DMS153 treated with DMSO at 0.1 percent for 48 hours (cell line): ENCODE measurements at regions not wholly inside any gene's neighbourhood (a gene's known extent, or its start where the extent isn't known, plus 50 kb on each side); places are given as distances from the start of the nearest gene placed in this dataset.
A peak's percentile ranks its signal among the peaks of the same experiment; 100 is the strongest.

Experiments
- DNase-seq: peaks from one replicate; lab custom pipeline; 2025; ENCODE audit not compliant: unreplicated experiment; lab: John Stamatoyannopoulos, UW

DNA sequence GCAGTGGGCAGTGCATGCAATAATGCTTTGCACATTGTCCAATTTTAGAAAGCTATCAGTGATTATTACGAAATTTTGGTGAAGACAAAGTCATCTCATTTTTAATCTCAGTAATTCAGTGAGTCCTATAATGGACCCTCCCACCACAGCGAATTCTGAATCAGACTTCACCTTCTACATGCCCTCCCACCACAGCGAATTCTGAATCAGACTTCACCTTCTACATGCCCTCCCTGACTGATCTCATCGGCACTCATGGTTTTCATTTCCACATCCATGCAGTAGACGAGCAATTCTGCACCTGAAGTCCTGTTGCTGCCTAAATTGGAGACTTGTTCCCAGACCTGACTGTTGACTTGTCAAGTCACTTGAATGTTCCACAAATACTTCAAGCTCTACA is 522.3 kb downstream of the EIPR1 start:
- DNase-seq, result no peak

DNA sequence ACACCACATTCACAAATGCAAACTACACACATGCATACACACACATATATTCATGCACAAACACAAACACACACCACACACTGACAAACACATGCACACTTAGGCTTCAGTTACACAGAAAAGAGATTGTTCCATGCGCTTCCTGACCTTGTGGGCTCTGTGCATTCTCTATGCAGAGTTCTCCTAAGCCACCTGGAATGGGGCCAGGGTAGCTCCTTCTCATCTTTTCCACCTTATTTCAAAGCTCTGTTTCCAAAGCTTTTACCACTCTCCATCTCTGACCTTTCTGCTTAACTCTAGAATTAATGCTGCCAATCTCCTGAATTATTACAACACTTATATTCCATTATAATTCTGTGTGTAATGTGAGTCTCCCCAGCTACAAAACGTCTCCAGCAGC is 522.3 kb upstream of the MYT1L start:
- DNase-seq, result no peak

GRCh38 chr2:2851806-2852777 is 521.0 kb upstream of the MYT1L start:
- no peak for DNase-seq

DNA sequence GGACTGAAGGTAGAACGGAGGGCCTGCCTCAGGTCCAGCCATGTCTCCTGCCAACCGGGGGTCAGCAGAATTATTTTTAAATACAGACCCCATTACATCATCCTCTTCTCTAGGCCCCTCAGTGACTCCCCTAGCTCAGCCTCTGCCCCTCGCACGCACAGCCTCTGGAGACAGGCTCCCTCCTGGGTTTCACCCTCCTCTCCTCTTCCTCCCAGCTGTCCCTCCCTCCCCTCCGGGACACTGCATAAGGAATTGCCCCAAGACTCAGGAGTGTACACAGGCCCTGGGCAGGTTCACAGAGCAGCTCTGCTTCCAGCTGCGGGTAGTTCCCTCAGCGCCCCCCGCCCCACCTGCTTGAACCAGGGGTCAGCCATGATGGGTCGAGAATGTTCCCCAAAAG is 520.2 kb upstream of the MYT1L start:
- no peak for DNase-seq

DNA sequence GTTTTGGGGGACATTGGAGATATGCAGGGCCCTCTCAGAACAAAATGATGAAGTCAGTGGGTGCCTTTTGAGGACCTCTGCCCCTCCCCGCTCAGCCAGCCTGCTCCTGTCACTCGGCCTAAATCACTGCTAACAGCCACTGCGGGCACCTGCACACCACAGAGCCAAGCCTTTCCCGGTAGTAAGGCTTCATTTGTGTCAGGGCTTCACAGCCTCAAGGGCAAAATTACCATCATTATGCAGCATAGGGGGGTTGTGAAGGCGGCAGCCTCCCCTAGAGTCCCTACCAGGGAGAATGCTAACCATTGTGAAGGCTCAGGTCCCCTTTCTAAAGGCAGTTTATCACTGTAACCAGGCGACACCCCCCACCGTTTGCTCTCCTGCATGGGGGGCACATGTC is 519.8 kb upstream of the MYT1L start:
- DNase-seq, result no peak

DNA sequence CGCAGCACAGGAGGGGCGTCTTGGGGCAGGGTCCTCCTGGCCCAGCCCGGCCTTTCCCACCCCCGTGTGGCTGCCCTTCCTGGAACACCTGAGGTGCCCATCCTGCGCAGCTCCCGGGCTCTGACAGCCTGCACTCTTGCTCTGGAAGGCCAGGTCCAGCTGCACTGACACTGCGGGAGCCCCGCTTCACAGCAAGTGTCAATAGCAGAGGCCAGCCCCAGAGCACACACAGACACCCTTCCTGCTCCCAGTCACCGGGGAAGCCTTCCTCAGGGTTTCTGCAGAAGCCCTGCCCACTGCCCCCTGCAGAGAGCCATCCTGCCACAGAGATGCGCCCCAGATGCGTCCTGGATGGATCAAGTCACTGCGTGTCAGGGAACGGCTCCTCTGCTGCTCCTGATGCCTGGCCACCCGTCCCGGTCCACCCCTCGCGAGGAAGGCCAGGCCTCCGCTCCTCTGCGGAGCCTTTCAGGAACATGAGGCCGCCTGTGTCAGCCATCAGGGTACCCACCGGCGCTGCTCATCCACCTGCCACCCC is 519.2 kb upstream of the MYT1L start:
- DNase-seq, result no peak

DNA sequence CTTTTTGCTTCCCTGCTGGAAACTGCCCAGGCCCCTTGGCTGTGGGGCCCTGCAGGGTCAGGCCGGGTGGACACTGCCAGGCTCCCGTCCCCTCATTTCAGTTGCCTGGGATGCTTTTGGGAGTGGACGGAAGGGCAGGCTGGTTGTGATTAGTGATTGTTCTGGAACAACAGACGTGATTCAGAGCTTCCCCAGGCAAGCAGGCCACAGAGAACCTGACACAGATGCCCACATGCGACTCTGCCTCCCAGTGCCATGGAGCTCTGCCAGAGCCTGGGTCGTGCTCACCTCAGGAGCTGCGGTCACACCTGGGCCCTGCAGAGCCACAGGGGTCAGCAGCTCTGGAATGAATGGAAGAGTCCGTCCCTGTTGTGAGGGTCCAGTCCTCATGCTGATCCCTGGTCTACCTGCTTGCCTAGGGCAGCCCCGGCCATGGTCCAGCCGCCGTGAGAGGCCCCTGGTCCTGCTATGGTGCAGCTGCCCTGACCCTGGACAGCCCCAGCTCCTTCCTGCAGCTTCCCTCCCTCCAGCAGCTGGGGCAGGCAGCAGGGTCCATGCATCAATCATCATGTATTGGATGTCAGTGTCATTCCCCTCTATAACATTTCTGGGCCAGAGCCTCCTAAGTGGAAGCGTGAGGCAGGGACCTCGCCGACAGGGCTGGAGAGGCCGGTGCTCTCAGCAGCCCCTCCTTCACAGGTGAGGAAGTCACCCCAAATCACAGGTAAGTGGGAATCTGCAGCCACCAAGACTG is 518.6 kb upstream of the MYT1L start:
- DNase-seq, result no peak

DNA sequence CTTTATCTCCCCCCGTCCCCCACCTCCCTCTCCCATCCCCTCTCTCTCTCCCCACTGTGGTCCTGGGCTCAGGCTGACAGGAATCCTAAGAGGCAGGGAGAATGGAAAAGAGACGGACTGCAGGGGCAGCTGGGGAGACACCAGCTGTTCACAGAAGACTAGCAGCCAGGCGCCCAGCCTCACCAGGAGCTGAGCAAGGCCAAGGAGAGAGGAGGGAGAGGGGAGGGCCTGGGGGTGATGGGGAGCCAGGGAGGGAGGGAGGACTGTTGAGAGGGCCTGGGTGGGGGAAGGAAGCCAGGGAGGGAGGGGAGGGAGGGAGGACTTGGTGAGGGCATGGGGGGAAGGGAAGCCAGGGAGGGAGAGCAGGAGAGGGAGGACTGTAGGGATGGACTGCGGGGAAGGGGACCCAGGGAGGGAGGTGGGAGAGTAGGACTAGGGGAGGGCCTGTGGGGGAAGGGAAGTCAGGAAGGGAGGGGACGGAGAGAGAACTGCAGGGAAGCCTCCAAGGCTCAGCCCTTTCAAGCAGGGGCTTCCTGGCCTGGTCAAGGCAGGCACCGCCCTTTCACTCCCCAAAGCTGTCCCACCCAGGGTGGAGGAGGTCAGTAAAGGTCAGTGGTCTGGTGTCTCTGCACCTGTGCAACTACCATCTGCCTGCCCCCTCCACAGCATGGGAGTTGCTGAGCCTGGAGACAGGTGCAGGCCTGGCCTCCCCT is 517.7 kb upstream of the MYT1L start:
- DNase-seq, result no peak

DNA sequence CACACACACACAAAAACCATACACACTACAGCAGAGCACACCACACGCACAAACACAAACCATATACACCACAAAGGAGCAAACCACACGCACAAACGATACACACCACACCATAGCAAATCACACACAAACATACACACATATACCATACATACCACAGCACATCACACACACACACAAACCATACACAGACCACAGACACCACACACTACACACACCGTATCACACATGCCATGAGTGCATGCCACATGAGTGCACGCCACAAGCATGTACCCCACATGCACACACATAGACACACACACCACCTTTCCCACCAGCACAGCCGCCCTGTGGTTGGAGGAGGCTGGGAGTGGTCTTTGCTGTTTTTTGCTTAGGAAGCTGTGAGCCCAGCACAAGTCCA is 517.1 kb upstream of the MYT1L start:
- DNase-seq, result no peak

DNA sequence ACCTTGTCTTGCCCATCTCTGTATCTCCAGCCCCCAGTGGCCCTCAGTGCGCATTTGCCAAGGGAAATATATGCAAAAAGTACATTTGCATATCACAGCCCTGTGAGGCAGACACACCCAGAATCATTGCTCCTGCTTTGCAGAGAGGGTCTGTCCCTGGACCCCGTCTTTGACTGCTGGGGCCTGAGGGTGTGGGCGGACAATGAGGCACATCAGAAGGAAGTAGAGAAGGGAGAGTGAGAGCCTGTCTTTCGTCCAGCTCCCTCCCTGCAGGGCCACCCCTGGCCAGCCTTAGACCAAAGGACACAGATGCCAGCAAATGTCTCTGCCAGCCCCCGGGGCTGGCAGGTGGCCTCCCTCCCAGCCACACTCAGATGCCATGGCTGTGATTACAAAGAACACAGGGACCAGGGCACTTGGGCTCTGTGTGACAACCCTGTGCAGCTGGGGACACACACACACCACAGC is 516.2 kb upstream of the MYT1L start:
- DNase-seq, result no peak

DNA sequence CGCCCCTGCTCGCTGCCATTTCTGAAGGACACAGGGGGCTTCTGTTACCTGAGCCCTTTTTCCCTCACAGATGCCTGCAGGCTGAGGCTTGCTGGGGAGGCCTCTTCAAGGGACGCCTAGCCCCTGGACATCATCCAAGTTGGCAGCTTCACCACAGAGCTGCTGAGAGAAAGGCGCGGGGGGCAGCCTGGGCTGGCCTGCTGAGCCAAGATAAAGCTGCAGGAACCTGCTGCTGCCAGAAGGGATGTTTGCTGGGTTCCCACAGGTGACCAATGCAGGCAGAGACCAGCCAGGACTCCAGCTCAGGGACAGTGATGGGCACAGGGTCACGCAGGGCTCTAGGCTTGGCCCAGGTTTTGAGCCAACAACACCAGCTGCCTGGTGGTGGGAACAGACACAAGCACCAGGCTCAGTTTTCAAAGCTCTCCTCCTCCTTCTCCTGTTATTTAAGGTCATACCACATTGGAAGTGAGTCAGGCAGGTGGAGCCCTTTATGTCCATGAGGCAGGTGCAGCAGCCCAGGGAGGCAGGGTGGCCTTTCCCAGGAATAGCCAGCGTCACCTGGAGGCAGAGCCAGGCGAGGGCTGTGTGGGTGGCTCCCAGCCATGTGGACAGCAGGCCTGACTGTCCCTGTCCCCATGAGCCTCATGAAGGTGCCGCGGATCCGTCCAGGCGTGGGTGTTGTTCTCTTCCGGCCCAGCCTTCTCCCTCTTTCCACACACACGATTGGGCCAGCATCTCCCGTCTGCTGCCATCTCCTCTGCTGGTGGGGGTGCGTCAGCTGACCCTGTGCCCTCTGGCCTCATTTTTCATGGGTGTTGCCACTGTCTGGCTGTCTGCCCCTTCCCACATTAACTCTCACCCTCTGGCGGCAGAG is 515.5 kb upstream of the MYT1L start:
- peak; percentile 93 for DNase-seq

DNA sequence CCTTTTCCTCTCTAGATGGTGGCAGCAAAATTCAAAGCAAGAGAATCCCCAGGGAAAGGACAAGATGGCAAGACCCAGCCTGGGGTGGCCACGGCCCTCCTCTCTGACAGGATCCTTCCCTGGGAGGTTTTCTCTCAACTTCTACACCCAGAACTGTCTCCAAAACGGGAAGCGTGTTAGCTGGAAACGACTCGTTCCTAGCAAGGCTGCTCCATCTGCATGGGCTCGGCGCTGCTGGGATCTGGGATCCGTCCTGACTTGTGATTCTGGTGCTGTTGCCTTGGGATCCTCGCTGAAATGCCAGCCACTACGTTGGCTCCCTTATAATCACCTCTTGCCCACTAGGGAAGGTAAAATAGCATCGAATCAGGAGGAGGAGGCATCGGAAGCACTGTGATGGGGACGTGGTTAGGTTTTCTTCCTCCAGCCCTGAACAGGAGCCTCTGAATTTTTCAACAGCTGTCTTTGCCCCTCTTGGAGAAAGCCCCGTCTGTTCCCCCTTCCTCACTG is 514.8 kb upstream of the MYT1L start:
- DNase-seq, result peak; percentile 68

DNA sequence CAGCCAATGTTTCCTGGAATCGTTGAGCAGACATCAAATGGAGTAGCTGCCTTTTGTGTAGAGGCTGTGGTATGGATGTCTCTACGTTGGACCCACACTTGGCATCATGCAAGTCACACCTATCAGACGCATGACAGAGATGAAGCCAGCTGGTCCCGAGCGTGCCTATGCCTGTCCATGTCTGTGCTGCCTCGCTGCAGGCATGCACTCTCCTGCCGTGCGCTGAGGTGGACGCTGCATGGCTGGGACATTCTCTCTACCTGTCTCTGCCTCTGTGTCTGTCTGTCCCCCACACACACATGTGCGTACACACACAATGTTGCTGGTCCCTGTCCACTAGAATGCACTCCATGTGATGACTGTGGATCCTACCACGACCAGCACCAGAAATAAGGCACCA is 514.2 kb upstream of the MYT1L start:
- DNase-seq, result no peak

- no peak for DNase-seq
Measured at GRCh38 chr2:2843969-2844548, 513.0 kb upstream of the MYT1L start.

DNA sequence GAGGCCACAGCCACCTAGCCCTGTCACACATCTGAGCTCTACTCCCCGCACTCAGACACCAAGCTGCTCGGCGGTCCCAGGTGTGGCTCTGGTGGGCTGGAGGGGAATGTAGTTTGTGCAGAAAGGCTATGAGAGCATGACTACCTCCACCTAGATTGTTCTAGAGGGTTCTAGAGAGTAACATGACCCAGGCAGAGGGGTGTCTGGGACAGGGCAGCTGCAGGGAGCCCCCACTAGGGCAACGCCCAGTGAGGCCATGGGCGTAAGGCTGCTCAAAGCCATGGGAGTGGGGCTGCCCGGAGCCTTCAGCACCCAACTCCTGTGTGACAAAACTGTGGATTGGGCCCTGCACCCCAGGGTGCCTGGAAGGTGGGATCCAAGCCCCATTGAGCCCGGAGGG is 511.4 kb upstream of the MYT1L start:
- no peak for DNase-seq

DNA sequence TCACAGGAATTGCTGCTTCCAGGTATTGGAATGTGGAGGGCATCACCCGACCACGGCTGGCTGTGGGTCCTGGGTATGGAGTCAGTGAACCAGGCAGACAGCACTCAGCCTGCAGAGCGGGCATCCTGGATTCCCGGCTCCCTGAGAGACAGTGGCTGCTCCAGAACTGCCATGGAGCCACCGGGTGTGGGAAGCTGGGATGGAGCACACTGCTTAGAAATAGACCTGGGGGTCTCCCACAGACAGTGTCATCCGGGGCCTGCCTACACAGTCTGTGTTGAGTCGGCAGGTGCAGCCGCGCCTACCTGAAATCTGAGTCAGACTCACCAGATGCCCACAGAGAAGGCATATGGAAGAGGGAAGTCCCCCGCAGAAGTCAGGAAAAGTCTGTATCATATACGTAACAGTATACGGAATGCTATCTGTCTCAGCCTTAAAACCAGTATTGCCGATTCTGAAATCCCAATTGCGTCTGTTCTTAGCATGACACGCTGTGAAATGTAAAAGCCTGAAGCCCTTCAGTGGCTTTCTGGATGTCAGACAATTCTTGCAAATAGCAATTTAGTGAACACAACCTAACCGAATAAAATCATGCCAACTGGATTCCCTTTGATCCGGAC is 509.7 kb upstream of the MYT1L start:
- DNase-seq, result no peak

DNA sequence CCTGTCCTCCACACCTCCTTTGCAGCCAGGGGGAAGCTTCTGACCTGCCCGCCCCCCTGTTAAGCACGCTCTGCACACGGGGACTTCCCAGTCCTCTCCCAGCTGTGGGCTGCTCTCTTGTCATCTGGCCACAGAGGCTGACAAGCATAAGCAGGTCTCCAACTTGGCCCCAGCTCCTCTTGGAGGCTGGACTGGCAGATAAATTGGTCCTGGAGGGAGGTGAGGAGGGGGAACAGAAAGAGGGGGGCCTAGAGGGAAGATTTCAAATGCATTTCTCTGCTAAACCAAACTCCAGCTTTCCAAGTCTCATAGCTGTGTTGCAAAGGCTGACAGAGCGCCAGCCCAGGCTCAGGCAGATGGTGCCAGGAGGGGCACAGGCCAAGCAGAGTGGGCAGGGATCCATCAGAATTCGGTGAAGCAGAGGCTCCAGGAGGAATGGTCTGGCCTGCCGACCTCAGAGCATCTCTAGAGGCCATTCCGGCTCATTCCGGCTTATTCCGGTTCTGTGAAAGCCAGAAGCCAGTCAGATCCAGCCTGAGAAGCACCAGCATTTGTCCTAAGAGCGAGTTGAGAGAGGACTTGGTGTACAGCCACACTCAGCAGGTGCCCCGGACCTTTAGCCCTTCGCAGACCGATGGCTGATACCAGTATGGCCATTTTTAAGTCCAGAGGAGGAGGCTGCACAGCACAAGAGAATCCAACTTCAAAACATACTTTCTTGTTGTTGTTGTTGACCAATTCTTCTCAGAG is 508.9 kb upstream of the MYT1L start:
- no peak for DNase-seq

GRCh38 chr2:2839393-2839781 is 508.3 kb upstream of the MYT1L start:
- DNase-seq, result no peak

- no peak for DNase-seq
Measured at GRCh38 chr2:2838548-2838845, 507.4 kb upstream of the MYT1L start.
